GM19455 (cell line): ENCODE measurements at regions not wholly inside any gene's neighbourhood (a gene's known extent, or its start where the extent isn't known, plus 50 kb on each side); places are given as distances from the start of the nearest gene placed in this dataset.
"Not testable (repeated sequence)": the region's sequence is repeated elsewhere in the genome, so short reads cannot be mapped to it uniquely, and the experiment has no call there.

Experiments used
- ATAC-seq: cut with Tn5 transposase; IDR thresholded peaks from one replicate; pipeline ENCODE4 v1.9.1; 2021; ENCODE audit not compliant: unreplicated experiment

- no peak for ATAC-seq
Observed at GRCh38 chr16:75919664-75920063, 193.4 kb upstream of the CPHXL start.

- no peak for ATAC-seq
Observed at GRCh38 chr16:75921281-75921680, 195.0 kb upstream of the CPHXL start.

- ATAC-seq = no peak
Observed at GRCh38 chr16:75922250-75922649, 196.0 kb upstream of the CPHXL start.

- no peak for ATAC-seq
Observed at GRCh38 chr16:75924397-75924796, 198.1 kb upstream of the CPHXL start.

- no peak for ATAC-seq
Observed at GRCh38 chr16:75927810-75928209, 201.5 kb upstream of the CPHXL start.

- ATAC-seq = no peak
Observed at GRCh38 chr16:75928295-75928694, 202.0 kb upstream of the CPHXL start.

GRCh38 chr16:75929046-75929445 lies 202.8 kb upstream of the CPHXL start:
- no peak for ATAC-seq

GRCh38 chr16:75931043-75931442 lies 204.8 kb upstream of the CPHXL start:
- no peak for ATAC-seq

GRCh38 chr16:75931970-75932369 lies 205.7 kb upstream of the CPHXL start:
- ATAC-seq = no peak

GRCh38 chr16:75938818-75939217 lies 212.5 kb upstream of the CPHXL start:
- no peak for ATAC-seq

- ATAC-seq = no peak
Observed at GRCh38 chr16:75942351-75942750, 216.1 kb upstream of the CPHXL start.

- no peak for ATAC-seq
Observed at GRCh38 chr16:75942936-75943335, 216.6 kb upstream of the CPHXL start.

- no peak for ATAC-seq
Observed at GRCh38 chr16:75943705-75944514, 217.6 kb upstream of the CPHXL start.

GRCh38 chr16:75945916-75946457 lies 219.7 kb upstream of the CPHXL start:
- ATAC-seq = no peak

GRCh38 chr16:75947626-75948239 lies 221.4 kb upstream of the CPHXL start:
- ATAC-seq = no peak

GRCh38 chr16:75948441-75948840 lies 222.2 kb upstream of the CPHXL start:
- no peak for ATAC-seq

- no peak for ATAC-seq
Observed at GRCh38 chr16:75948886-75949285, 222.6 kb upstream of the CPHXL start.

- ATAC-seq = no peak
Observed at GRCh38 chr16:75952124-75952523, 225.8 kb upstream of the CPHXL start.

GRCh38 chr16:75957870-75958269 lies 231.6 kb upstream of the CPHXL start:
- ATAC-seq = no peak

- no peak for ATAC-seq
Observed at GRCh38 chr16:75965504-75966374, 239.4 kb upstream of the CPHXL start.

GRCh38 chr16:75969120-75969519 lies 242.8 kb upstream of the CPHXL start:
- ATAC-seq = not testable (repeated sequence)
